HCT116 (cell line): ENCODE measurements at regions not wholly inside any gene's neighbourhood (a gene's known extent, or its start where the extent isn't known, plus 50 kb on each side); places are given as distances from the start of the nearest gene placed in this dataset.

Experiments
- ATAC-seq: fragments of 200-7000 bp; cut with Tn5 transposase; 2 replicates; pipeline ENCODE4 v1.9.1; 2020; ENCODE audit warnings: mild to moderate bottlenecking, moderate library complexity
- BruUV-seq: library from RNA; stranded (reverse); fragments of 400-500 nt; replicated peaks from 2 replicates; lab custom pipeline; 2021; lab: Mats Ljungman, UMichigan
- CTCF ChIA-PET: fragments of 300-600 bp; sonication (Branson Sonifier 250); formaldehyde crosslinking; loops from one replicate; lab custom pipeline; 2021; ENCODE audit warnings: antibody characterized with exemption; lab: Charles Lee
- POLR2A ChIA-PET: fragments of 300-600, 350-600 bp; sonication (Branson Sonifier 250); formaldehyde crosslinking; loops from one replicate; lab custom pipeline; 2021; ENCODE audit warnings: antibody characterized with exemption; lab: Charles Lee
- RAD21 ChIA-PET, 2 experiments: fragments of 300-600 bp; sonication (Branson Sonifier 250); formaldehyde crosslinking; loops; one replicate each; lab custom pipeline; 2023; ENCODE audit warnings: low total read pairs in 2 of 2; ENCODE audit not compliant: uncharacterized antibody in 2 of 2, unreplicated experiment in 2 of 2, low non-redundant PET in 1 of 2; lab: Charles Lee
- DNase-seq: peaks from one replicate; pipeline ENCODE4 v3.0.0-alpha.2; 2010; ENCODE audit warnings: low read depth, low spot score
- H2AFZ ChIP-seq: fragments of 200-600 bp; shearing (Covaris generic), sonication (generic); 2 replicates; pipeline ENCODE4 v1.6.1; 2017; ENCODE audit warnings: low read depth, mixed run types, mixed read lengths, antibody characterized with exemption, low read length; ENCODE audit not compliant: poor library complexity, severe bottlenecking
- H3K27ac ChIP-seq: 2 replicates; pipeline ENCODE4 v1.5.1; 2012; ENCODE audit warnings: low read depth, low read length
- H3K27me3 ChIP-seq: fragments of 200-600 bp; sonication (generic); 2 replicates; pipeline ENCODE4 v1.6.1; 2016; ENCODE audit warnings: mixed run types, low read length, mixed read lengths; ENCODE audit not compliant: insufficient read depth
- H3K36me3 ChIP-seq, 2 experiments: fragments of 200-500 bp in 1 of 2; fragments of 200-600 bp in 1 of 2; sonication (Bioruptor generic) in 1 of 2; sonication (generic) in 1 of 2; 2 replicates each; pipeline versions ENCODE4 v1.5.1 to v1.6.1; 2014 to 2016; ENCODE audit warnings: low read length in 2 of 2, inconsistent platforms in 1 of 2, mixed read lengths in 1 of 2, mixed run types in 1 of 2; ENCODE audit not compliant: insufficient read depth in 2 of 2, control insufficient read depth in 1 of 2
- H3K4me1 ChIP-seq, 2 experiments: fragments of 200-600 bp in 1 of 2; sonication (generic) in 1 of 2; 2 replicates each; pipeline versions ENCODE4 v1.5.1 to v1.6.1; 2012 to 2017; ENCODE audit warnings: low read length in 2 of 2, inconsistent platforms in 1 of 2, mild to moderate bottlenecking in 1 of 2, mixed read lengths in 1 of 2, mixed run types in 1 of 2, moderate library complexity in 1 of 2; ENCODE audit not compliant: insufficient read depth in 2 of 2, control insufficient read depth in 1 of 2
- H3K4me2 ChIP-seq: fragments of 200-600 bp; sonication (generic); 2 replicates; pipeline ENCODE4 v1.6.1; 2017; ENCODE audit warnings: mixed run types, low read length, mixed read lengths
- H3K4me3 ChIP-seq, 2 experiments: fragments of 200-600 bp in 1 of 2; sonication (generic) in 1 of 2; replicated peaks in 1 of 2; 2 replicates each; pipeline ENCODE4 v1.5.1; 2011 to 2016; ENCODE audit warnings: low read length in 2 of 2, control low read depth in 1 of 2, low read depth in 1 of 2, mild to moderate bottlenecking in 1 of 2, mixed read lengths in 1 of 2, mixed run types in 1 of 2
- H3K79me2 ChIP-seq: fragments of 200-600 bp; sonication (generic); 2 replicates; pipeline ENCODE4 v1.6.1; 2017; ENCODE audit warnings: mild to moderate bottlenecking, mixed run types, low read length, moderate library complexity, mixed read lengths; ENCODE audit not compliant: insufficient read depth
- H3K9ac ChIP-seq: fragments of 200-600 bp; sonication (generic); 2 replicates; pipeline ENCODE4 v1.6.1; 2016; ENCODE audit warnings: low read length, mixed read lengths
- H3K9me2 ChIP-seq: fragments of 200-600 bp; sonication (generic), shearing (Covaris generic); 2 replicates; pipeline ENCODE4 v1.6.1; 2017; ENCODE audit warnings: mixed run types, mild to moderate bottlenecking, moderate library complexity; ENCODE audit not compliant: insufficient read depth
- H3K9me3 ChIP-seq, 2 experiments: fragments of 200-500 bp in 1 of 2; fragments of 200-600 bp in 1 of 2; sonication (Bioruptor generic) in 1 of 2; sonication (generic) in 1 of 2; 2 replicates each; pipeline ENCODE4 v1.6.1; 2014 to 2017; ENCODE audit warnings: low read length in 2 of 2, mixed read lengths in 2 of 2, inconsistent platforms in 1 of 2, low read depth in 1 of 2, mild to moderate bottlenecking in 1 of 2, mixed run types in 1 of 2, moderate library complexity in 1 of 2; ENCODE audit not compliant: control insufficient read depth in 1 of 2, insufficient read depth in 1 of 2
- H4K20me1 ChIP-seq: fragments of 200-600 bp; sonication (generic), shearing (Covaris generic); 2 replicates; pipeline ENCODE4 v1.6.1; 2017; ENCODE audit warnings: mixed run types, mild to moderate bottlenecking, moderate library complexity; ENCODE audit not compliant: insufficient read depth
- ATF3 ChIP-seq: IDR thresholded peaks from 2 replicates; pipeline ENCODE4 v1.6.1; 2012
- CBX3 ChIP-seq: IDR thresholded peaks from 2 replicates; pipeline ENCODE4 v1.6.1; 2012; ENCODE audit warnings: low read depth
- CEBPB ChIP-seq: IDR thresholded peaks from 2 replicates; pipeline ENCODE4 v1.6.1; 2012; ENCODE audit warnings: low read depth
- CTCF ChIP-seq, 3 experiments: fragments of 200-600 bp in 1 of 3; sonication (generic) in 1 of 3; IDR thresholded peaks in 2 of 3; conservative IDR thresholded peaks in 1 of 3; 2 replicates each; pipeline ENCODE4 v1.5.1; 2012 to 2017; ENCODE audit warnings: low read depth in 2 of 3, low read length in 2 of 3, antibody characterized with exemption in 1 of 3, borderline replicate concordance in 1 of 3, control low read depth in 1 of 3, mild to moderate bottlenecking in 1 of 3, mixed read lengths in 1 of 3, mixed run types in 1 of 3, moderate library complexity in 1 of 3; ENCODE audit not compliant: insufficient read depth in 1 of 3
- EGR1 ChIP-seq: IDR thresholded peaks from 2 replicates; pipeline ENCODE4 v1.6.1; 2012; ENCODE audit warnings: low read depth
- EZH2 ChIP-seq: fragments of 200-600 bp; sonication (generic); IDR thresholded peaks from 2 replicates; pipeline ENCODE4 v1.6.1; 2017; ENCODE audit warnings: antibody characterized with exemption, mixed run types
- FOSL1 ChIP-seq: IDR thresholded peaks from 2 replicates; pipeline ENCODE4 v1.6.1; 2012; ENCODE audit warnings: low read depth
- MAX ChIP-seq: IDR thresholded peaks from 2 replicates; pipeline ENCODE4 v1.6.1; 2012
- POLR2A ChIP-seq: IDR thresholded peaks from 2 replicates; pipeline ENCODE4 v1.7.0; 2011; ENCODE audit warnings: borderline replicate concordance; ENCODE audit not compliant: insufficient read depth, insufficient read length; ENCODE audit errors: extremely low read depth
- POLR2AphosphoS5 ChIP-seq: IDR thresholded peaks from 2 replicates; pipeline ENCODE4 v1.6.1; 2011; ENCODE audit warnings: mild to moderate bottlenecking, low read depth, low read length, moderate library complexity
- SP1 ChIP-seq: IDR thresholded peaks from 2 replicates; pipeline ENCODE4 v1.6.1; 2012; ENCODE audit warnings: low read depth
- SRF ChIP-seq: IDR thresholded peaks from 2 replicates; pipeline ENCODE4 v1.6.1; 2012; ENCODE audit warnings: low read depth
- ZBTB33 ChIP-seq: IDR thresholded peaks from 2 replicates; pipeline ENCODE4 v1.6.1; 2011; ENCODE audit warnings: mild to moderate bottlenecking, low read length, moderate library complexity; ENCODE audit not compliant: insufficient replicate concordance; ENCODE audit errors: extremely low read depth
- intact Hi-C: fragments of 100-400 bp; cut with micrococcal nuclease; formaldehyde crosslinking; loops from 2 replicates; pipeline ENCODE4 v1.10.0; 2022

GRCh38 chr2:121955426-121955825, 200.0 kb downstream of the TSN start:
- TF ChIP-seq POLR2A (no peak), SRF (no peak), SP1 (no peak), EGR1 (no peak), FOSL1 (no peak), MAX (no peak), CBX3 (no peak), CEBPB (no peak), ZBTB33 (no peak), ATF3 (no peak), CTCF (IDR thresholded peaks at IDR 0.05 in 2 of 3, conservative IDR thresholded peaks at IDR 0.05 in 1 of 3; ENCODE audit: borderline replicate concordance in 1 of 3, insufficient read depth in 1 of 3, low read depth in 2 of 3, low read length in 2 of 3) (no peak), EZH2 (no peak), POLR2AphosphoS5 (no peak)
- H3K9me3 ChIP-seq = no peaks in the 10 kb centered on the region
- H3K36me3 ChIP-seq = no peaks in the 10 kb centered on the region
- H3K79me2 ChIP-seq = no peaks in the 10 kb centered on the region
- POLR2A ChIA-PET = no interaction called here
- H3K27me3 ChIP-seq = peaks cover 40% of the 10 kb centered on the region; the same call in 1 of the 2 replicates
- no peak overlapping the region for H2AFZ ChIP-seq
- ATAC-seq (no peak), DNase-seq (no peak)
- H3K4me1 ChIP-seq = no peaks in the 10 kb centered on the region
- RAD21 ChIA-PET = no interaction called here
- H3K9ac ChIP-seq = no peak overlapping the region
- no peak overlapping the region for H3K4me2 ChIP-seq
- H4K20me1 ChIP-seq = no peaks in the 10 kb centered on the region
- no peak overlapping the region for H3K27ac ChIP-seq
- CTCF ChIA-PET = no interaction called here
- no peaks in the 10 kb centered on the region for H3K9me2 ChIP-seq
- BruUV-seq = no TSS peak
- intact Hi-C loops = no loop called here
- no peak overlapping the region for H3K4me3 ChIP-seq
